RCC 7860 (cell line): ENCODE measurements at regions not wholly inside any gene's neighbourhood (a gene's known extent, or its start where the extent isn't known, plus 50 kb on each side); places are given as distances from the start of the nearest gene placed in this dataset.
A peak's percentile ranks its signal among the peaks of the same experiment; 100 is the strongest.

ENCODE experiments used
- DNase-seq: peaks from one replicate; pipeline ENCODE4 v3.0.0-alpha.2; 2015; ENCODE audit warnings: low spot score
- FAIRE-seq: peaks from 2 replicates; lab custom pipeline; 2012; peaks lifted over from hg19 to GRCh38; lab: Jason Lieb, UNC

DNA sequence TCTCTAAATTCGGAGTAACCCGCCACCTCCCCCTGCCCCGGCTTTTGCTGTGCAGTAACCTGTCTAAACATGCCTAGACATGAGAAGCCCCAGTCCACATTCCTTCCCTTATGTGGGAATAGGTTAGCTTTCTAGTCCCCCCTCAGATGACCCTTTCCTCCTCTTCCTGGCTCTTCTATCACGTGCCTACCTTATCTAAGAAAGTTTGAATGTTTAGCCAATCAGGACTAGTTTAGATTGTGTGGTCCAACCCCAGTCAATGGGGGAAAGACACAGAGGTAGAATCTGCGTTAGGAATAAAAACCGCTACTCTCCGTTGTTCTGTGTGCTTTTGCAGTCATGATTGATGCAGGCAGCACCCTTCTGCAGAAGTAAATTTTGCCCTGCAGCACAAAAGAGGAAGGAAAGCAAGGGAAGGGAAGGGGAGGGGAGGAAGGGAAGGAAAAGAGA is 69.0 kb upstream of the CD93 start:
- DNase-seq = no peak

GRCh38 chr20:23153696-23154341 is 67.7 kb upstream of the CD93 start:
- FAIRE-seq = no peak

More for the DNA sequence above, 69.0 kb upstream of the CD93 start:
- FAIRE-seq = no peak

GRCh38 chr20:23152902-23153301 is 66.8 kb upstream of the CD93 start:
- DNase-seq (no peak), FAIRE-seq (no peak)

More at GRCh38 chr20:23153696-23154341, 67.7 kb upstream of the CD93 start:
- no peak for DNase-seq

- peak; percentile 92 for DNase-seq
- FAIRE-seq = peak; percentile 34
Measured at GRCh38 chr20:23152308-23152892, 66.3 kb upstream of the CD93 start.

DNA sequence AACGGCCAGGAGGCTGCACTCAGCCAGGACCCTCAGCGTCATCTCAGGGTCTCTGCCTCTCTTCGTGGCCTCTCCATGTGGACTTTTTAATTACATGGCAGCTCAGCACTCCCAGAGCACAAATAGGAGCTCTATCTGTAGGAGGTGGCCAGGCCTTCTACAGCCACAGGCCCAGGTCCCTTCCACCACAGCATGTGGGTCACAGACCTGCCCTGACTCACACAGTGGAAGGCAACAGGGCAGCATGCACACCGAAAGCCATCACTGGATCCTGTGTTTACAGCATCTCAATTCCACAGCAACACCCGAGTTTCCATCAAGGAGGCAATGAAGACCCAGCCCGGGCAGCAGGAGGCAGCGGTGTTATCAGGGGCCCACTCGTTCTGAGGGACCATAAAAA is 65.8 kb upstream of the CD93 start:
- FAIRE-seq (no peak), DNase-seq (no peak)

DNA sequence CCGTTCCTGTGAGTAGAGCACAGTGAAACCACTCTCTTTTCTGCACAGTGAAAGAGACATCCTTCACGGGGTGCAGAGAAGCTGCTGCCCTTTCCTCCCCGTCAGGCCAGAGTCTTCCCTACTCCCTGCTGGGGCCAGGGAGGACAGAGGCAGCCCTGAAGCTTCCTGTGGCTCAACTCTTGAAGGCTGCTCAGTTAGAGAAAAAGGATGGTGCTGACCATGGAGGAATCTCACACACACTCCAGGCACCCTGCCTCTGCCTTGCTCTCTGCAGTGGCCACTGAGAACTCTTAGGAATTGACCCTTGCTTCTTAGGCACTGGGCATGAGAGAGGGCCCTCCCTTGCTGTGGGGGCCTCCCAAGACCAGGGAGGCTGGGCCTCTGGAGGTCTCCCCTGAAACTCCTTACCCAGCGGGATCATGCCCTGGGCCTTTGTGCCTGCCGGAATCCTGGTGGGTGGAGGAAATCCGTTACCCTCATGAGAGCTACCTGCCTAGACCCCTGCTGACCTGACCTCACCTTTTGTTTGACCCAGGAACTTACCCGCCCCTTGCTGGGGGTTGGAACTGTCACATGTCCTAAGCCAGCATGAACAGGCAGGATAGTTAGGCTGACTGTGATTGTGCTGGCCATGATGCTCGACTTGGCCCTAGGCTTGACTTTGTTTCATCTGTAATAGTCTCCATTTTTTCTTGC is 65.0 kb upstream of the CD93 start:
- DNase-seq (no peak), FAIRE-seq (no peak)

DNA sequence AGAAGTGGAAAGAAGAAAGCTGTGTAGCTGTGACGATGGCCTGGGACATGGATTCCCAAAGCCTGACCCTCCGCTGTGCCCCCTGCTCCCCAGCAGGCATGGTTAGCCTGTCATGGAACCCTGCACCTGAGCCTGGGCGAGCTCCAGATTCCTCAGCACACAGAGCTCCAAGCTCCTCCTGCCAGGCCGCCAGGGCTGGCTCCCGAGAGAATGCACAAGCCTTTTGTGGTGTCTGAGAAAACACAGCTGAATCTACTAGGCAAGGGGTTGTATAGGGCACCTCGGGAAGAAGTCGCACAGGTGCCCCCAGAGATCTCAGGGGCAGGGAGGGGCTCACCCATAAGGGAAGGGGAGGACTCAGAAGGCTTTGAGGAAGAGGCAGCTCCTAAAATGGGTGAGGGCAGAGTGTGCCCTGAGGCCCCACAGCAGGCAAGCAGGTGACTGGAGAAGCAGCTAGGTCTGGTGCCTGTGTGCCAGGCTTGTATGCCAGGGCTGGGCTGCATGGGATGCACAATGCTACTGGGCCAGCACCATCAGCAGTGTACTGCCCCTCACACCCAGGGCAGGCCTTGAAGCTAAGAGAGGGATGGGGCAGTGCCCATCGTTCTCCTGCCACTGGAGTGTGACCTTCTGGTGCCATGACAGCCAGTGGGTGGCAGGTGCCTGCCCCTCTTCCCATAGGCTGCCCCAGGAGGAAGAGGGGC is 64.3 kb upstream of the CD93 start:
- no peak for FAIRE-seq
- DNase-seq = no peak

DNA sequence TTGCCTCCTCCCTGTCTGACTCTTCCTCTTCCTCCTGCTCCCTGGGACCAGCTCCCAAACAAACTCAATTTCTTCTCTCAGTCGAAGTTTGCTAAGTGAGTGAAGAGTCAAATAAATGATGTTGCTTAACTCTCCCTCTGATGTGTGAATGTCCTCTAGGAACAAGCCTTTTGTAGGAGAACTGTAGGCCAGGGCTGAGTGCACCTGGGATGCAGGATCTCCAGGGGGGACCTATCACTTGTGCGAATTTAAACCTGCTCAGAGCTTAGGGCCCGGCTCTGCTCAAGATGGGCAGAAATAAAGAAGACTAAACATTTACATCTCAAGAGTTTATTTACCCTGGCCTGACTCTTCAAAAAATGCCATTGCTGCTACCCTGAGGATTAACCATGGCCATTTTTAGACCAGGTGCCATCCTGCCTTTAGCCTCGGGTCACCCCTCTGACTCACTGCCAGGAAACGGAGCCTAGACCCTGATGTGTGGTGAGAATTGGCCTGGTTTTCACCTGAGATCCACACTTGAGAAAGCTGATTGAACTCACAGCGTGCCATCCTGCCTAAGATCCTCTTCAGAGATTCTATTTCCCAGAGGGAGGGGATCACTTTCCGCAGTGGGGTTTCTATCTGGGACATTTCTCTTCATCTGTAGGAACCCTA is 63.6 kb upstream of the CD93 start:
- FAIRE-seq (no peak), DNase-seq (no peak)

DNA sequence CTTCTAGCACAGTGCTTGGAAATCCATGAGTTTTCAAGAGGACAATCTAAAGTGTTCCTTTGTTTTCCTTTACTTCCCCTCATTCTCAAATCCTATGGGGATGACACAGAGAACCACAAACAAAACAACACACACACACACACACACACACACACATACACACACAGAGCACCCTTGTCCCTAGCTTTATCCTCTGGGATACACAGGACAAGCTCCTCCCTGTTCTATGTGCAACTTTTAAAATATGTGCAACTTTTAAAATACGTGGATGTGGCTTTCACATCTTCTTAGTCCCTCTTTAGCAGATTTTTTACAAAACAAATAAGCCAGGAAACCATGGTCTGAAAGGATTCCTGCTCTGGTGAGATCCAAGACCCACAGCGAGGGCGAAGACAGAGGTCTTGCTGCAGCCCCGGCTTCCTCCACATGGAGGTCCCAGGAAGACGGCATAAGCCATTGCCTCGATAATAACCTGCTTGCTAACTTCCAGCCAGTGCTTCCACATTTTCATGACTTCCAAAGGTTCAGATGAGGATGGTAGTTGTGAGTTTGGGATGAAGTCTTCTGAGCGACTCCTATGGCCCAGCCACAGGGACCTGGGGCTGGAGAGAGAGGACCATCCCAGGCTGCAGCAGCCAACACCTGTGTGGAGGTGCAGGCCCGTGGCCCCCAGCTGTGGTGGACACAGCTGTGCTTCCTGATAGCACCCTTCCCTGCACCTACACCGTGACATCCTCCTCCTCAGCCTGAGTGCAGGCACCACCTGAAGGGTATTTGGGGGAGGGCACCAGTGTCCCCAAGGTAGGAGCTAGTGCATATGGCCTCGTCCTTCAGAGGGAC is 62.8 kb upstream of the CD93 start:
- FAIRE-seq (no peak), DNase-seq (no peak)

DNA sequence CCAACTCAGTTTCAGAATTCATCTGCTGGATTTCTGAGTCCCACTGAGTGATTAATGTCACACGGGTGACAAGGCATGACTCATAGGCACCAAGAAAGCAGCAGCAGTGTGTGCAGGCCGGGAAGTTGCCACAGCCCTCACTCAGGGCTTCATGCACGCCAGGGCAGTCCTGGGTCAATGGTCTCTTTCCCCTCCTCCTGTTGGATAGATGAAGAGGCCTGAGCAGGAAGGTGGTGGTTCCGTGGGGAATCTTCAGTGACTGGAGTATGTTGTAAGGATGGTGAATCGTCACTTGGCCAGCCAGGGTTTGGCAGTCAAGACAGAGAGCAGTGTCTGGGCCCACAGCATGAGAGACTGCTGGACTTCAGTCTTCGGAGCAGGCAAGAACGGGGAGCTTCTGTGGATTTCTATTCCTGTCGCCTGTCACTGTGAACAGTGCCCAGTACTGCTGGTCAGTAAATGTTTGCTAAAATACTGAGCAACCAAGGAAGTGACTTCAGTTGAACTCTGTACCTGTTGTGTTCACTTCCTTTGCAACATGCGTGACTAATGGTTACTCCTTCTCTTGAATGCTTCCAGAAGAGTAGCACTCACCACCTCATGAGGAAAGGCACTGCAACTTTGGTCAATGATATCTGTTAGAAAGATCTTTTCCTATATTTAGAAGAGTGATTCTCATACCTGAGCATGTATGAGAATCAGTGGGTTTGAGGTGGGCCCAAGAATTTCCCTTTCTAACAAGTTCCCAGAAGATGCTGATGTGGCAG is 62.0 kb upstream of the CD93 start:
- peak; percentile 95 for DNase-seq
- FAIRE-seq = peak; percentile 92

GRCh38 chr20:23147647-23147963 is 61.5 kb upstream of the CD93 start:
- DNase-seq (no peak), FAIRE-seq (no peak)

DNA sequence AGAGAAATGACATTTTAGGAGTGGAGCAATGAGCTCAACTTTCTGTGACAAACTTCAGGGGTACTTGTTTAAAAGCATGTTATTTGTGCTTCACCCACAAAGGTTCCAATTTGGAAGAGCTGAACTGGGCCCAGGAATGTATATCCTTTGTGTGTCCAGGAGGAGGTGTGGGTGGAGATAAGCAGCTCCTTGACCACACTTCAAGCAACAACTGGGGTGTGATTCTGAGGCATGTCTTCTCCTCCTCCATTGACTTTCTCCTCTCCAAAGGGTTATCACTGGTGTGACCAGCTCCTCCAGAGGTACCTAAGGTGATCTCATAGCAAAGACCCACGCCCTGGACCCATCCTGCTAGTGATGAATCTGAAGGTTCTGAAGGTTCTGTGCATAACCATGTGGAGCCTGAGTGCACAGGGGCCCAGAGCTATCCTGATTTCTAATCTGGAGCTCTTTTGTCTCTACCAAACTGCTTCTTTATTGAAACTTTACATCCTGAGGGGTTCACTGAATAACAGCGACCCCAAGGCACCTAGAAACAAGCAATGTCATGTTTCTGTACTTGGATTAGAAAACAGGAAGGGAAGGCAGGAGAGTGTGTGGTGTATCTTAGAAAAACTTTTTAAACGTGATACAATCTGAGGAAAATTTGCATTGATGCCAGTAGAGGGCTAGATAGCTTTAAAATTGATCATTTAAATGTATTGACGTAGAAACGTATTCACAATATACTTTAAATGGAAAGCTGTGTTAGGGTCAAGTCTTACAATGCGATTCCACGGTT is 60.9 kb upstream of the CD93 start:
- FAIRE-seq (no peak), DNase-seq (no peak)

DNA sequence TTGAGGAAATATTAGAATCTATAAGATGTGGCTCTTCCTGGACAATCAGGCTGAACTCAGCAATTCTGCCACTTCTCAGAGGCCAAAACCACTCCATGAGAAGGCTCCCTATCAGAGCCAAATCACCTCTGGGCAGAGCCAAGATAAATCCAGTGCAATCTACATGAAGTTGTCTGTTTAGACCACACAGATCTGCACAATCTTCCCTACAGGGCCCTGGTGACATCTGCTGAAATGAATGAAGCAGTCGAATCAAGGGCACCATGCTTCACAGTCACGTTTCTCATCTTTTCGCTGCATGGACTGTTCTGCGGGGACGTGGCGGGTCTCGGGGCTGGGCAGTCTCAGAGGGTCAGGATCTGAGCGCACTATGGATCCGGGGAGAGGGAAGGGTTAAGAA is 60.1 kb upstream of the CD93 start:
- no peak for DNase-seq
- FAIRE-seq = no peak

DNA sequence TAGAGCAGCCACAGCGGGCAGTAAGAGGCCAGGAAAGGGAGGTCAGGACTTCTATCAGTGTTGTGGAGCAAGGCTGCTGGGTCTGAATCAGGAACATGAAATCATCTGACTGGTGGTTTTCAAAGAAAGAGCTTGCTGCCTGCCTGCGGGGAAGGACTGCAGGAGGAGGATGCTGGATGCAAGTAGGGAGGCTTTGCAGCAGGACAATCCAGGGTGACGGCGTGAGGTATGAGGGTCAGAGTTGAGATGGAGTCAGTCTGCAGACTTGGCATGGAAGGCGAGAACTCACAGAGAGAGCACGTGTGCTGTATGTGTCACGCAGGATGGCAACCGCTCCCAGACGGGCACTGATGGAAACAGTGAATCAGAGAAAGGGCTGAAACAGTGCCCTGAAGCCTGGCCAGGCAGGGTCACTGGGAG is 59.2 kb upstream of the CD93 start:
- DNase-seq = peak; percentile 92
- peak; percentile 82 for FAIRE-seq

- DNase-seq (no peak), FAIRE-seq (no peak)
Measured at GRCh38 chr20:23144856-23145255, 58.7 kb upstream of the CD93 start.

GRCh38 chr20:23143986-23144690 is 58.0 kb upstream of the CD93 start:
- FAIRE-seq = no peak
- no peak for DNase-seq

GRCh38 chr20:23143098-23143497 is 57.0 kb upstream of the CD93 start:
- FAIRE-seq (peak; percentile 90), DNase-seq (peak; percentile 79)
